K562 (cell line): ENCODE measurements at regions not wholly inside any gene's neighbourhood (a gene's known extent, or its start where the extent isn't known, plus 50 kb on each side); places are given as distances from the start of the nearest gene placed in this dataset.
A peak's percentile ranks its signal among the peaks of the same experiment; 100 is the strongest.

ENCODE experiments used
- ASH1L ChIP-seq: fragments of 450-650 bp; IDR thresholded peaks from 2 replicates; pipeline ENCODE4 v1.6.1; 2018; ENCODE audit warnings: borderline replicate concordance, mild to moderate bottlenecking, low read depth; ENCODE audit not compliant: partially characterized antibody
- GABPB2 ChIP-seq: fragments of 250-450 bp; sonication (Bioruptor Pico); conservative IDR thresholded peaks from 2 replicates; pipeline ENCODE4 v1.5.1; 2021; ENCODE audit warnings: mild to moderate bottlenecking
- GATA2 ChIP-seq: sonication (generic); formaldehyde crosslinking; IDR thresholded peaks from 2 replicates; pipeline ENCODE4 v1.4.0; 2020; ENCODE audit warnings: mild to moderate bottlenecking, missing genetic modification reagents
- KDM1A ChIP-seq, 2 experiments: fragments of 450-650 bp; IDR thresholded peaks; 2 replicates each; pipeline ENCODE4 v1.6.1; 2016; ENCODE audit warnings: mild to moderate bottlenecking in 2 of 2
- MBD2 ChIP-seq: sonication (generic); IDR thresholded peaks from 2 replicates; pipeline ENCODE4 v1.6.1; 2016; ENCODE audit warnings: low read depth, borderline replicate concordance
- PHB ChIP-seq: fragments of 250-450 bp; sonication (Bioruptor Pico); IDR thresholded peaks from 2 replicates; pipeline ENCODE4 v1.5.0; 2021
- POU5F1 ChIP-seq: fragments of 150-350 bp; IDR thresholded peaks from 2 replicates; pipeline ENCODE4 v1.6.1; 2014; ENCODE audit warnings: borderline replicate concordance, low read length, low read depth, mild to moderate bottlenecking; ENCODE audit not compliant: partially characterized antibody
- SREBF2 ChIP-seq: sonication (generic); formaldehyde crosslinking; IDR thresholded peaks from 2 replicates; pipeline ENCODE4 v1.4.0; 2020; ENCODE audit warnings: mild to moderate bottlenecking, missing genetic modification reagents
- ZNF41 ChIP-seq: fragments of 250-450 bp; sonication (Bioruptor Pico); conservative IDR thresholded peaks from 2 replicates; pipeline ENCODE4 v1.4.0; 2020; ENCODE audit warnings: mild to moderate bottlenecking
- TF ChIP-seq, protein P1 (sequence below): fragments of 450-650 bp; formaldehyde crosslinking; IDR thresholded peaks from 2 replicates; pipeline ENCODE4 v1.4.0; 2020; ENCODE audit warnings: mild to moderate bottlenecking, moderate library complexity
- TF ChIP-seq, protein P2 (sequence below), 2 experiments: fragments of 450-650 bp; formaldehyde crosslinking in 1 of 2; IDR thresholded peaks; 2 replicates each; pipeline versions ENCODE4 v1.4.0 to v1.6.1; 2014 to 2020; ENCODE audit warnings: mild to moderate bottlenecking in 2 of 2, borderline replicate concordance in 1 of 2, low read depth in 1 of 2
- TF ChIP-seq, protein P3 (sequence below): sonication (generic); formaldehyde crosslinking; IDR thresholded peaks from 2 replicates; pipeline ENCODE4 v1.8.1; 2023; ENCODE audit warnings: mild to moderate bottlenecking, missing genetic modification reagents
- TF ChIP-seq, protein P4 (sequence below), 3 experiments: fragments of 200-800 bp in 1 of 3; sonication (Bioruptor generic) in 1 of 3; sonication (generic) in 1 of 3; formaldehyde crosslinking in 1 of 3; IDR thresholded peaks; 2 replicates each; pipeline versions ENCODE4 v1.6.1 to v1.8.0; 2016 to 2022; ENCODE audit warnings: mild to moderate bottlenecking in 2 of 3, missing compliant biosample characterization in 2 of 3, missing genetic modification characterization in 2 of 3, missing genetic modification reagents in 1 of 3

DNA sequence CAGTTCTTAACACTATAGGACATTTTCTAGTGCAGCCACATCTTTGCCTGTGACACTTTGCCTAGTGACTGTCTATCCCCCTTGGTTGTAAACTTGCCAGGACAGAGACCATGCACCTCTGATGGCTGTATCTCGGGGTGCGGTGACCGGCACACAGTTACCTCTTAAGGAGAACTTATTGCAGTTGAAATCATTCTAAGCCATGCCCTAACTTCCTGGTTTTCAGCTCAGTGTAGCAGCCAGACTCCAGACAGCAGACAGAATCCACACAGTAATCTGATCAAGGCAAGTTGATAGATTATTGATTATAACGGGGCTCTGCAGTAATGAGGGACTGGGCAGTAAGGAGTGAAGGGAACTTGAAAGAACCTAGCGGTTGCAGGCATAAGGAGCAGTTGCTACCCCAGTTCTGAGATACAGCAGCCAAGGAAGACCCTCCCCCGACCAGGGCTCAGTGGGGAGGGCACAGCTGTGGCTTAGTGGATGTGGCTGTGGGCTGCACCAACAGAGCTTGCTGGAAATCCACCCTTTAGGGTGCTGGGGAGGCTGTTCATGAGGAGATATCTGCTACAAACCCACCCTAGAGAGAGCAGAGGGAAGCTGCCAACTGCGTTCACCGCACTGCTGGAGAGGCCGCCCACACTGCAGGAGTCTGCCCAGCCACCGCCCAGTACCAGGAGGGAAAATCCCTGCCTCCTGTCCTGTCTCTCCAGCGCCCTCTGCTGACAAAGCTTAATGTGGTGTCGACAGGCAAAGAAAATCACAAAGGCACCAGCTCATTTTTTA is 58.2 kb upstream of the BEGAIN start (continued):
- TF ChIP-seq, protein P1, sequence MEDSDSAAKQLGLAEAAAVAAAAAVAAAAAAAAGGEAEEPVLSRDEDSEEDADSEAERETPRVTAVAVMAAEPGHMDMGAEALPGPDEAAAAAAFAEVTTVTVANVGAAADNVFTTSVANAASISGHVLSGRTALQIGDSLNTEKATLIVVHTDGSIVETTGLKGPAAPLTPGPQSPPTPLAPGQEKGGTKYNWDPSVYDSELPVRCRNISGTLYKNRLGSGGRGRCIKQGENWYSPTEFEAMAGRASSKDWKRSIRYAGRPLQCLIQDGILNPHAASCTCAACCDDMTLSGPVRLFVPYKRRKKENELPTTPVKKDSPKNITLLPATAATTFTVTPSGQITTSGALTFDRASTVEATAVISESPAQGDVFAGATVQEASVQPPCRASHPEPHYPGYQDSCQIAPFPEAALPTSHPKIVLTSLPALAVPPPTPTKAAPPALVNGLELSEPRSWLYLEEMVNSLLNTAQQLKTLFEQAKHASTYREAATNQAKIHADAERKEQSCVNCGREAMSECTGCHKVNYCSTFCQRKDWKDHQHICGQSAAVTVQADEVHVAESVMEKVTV (CRISPR knock-in tag), result peak; percentile 76
- no peak for TF ChIP-seq PHB (CRISPR knock-in tag)
- no peak for TF ChIP-seq SREBF2 (CRISPR knock-in tag)
- TF ChIP-seq MBD2, result no peak
- no peak for TF ChIP-seq GATA2 (CRISPR knock-in tag)
- TF ChIP-seq, protein P2, sequence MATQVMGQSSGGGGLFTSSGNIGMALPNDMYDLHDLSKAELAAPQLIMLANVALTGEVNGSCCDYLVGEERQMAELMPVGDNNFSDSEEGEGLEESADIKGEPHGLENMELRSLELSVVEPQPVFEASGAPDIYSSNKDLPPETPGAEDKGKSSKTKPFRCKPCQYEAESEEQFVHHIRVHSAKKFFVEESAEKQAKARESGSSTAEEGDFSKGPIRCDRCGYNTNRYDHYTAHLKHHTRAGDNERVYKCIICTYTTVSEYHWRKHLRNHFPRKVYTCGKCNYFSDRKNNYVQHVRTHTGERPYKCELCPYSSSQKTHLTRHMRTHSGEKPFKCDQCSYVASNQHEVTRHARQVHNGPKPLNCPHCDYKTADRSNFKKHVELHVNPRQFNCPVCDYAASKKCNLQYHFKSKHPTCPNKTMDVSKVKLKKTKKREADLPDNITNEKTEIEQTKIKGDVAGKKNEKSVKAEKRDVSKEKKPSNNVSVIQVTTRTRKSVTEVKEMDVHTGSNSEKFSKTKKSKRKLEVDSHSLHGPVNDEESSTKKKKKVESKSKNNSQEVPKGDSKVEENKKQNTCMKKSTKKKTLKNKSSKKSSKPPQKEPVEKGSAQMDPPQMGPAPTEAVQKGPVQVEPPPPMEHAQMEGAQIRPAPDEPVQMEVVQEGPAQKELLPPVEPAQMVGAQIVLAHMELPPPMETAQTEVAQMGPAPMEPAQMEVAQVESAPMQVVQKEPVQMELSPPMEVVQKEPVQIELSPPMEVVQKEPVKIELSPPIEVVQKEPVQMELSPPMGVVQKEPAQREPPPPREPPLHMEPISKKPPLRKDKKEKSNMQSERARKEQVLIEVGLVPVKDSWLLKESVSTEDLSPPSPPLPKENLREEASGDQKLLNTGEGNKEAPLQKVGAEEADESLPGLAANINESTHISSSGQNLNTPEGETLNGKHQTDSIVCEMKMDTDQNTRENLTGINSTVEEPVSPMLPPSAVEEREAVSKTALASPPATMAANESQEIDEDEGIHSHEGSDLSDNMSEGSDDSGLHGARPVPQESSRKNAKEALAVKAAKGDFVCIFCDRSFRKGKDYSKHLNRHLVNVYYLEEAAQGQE (IDR thresholded peaks at IDR 0.05; ENCODE audit: borderline replicate concordance), result peak; percentile 85
- TF ChIP-seq, protein P2 (CRISPR knock-in tag; IDR thresholded peaks at IDR 0.05; ENCODE audit: low read depth), result 0 out of 2 replicates have a peak, but pooled peaks have one; percentile 28
- no peak for TF ChIP-seq KDM1A (IDR thresholded peaks at IDR 0.05)
- TF ChIP-seq GABPB2 (CRISPR knock-in tag), result no peak
- TF ChIP-seq POU5F1, result no peak
- TF ChIP-seq, protein P3, sequence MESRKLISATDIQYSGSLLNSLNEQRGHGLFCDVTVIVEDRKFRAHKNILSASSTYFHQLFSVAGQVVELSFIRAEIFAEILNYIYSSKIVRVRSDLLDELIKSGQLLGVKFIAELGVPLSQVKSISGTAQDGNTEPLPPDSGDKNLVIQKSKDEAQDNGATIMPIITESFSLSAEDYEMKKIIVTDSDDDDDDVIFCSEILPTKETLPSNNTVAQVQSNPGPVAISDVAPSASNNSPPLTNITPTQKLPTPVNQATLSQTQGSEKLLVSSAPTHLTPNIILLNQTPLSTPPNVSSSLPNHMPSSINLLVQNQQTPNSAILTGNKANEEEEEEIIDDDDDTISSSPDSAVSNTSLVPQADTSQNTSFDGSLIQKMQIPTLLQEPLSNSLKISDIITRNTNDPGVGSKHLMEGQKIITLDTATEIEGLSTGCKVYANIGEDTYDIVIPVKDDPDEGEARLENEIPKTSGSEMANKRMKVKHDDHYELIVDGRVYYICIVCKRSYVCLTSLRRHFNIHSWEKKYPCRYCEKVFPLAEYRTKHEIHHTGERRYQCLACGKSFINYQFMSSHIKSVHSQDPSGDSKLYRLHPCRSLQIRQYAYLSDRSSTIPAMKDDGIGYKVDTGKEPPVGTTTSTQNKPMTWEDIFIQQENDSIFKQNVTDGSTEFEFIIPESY (CRISPR knock-in tag), result peak; percentile 40; the same call in 1 of the 2 replicates
- no peak for TF ChIP-seq ZNF41 (CRISPR knock-in tag)
- TF ChIP-seq, protein P4, sequence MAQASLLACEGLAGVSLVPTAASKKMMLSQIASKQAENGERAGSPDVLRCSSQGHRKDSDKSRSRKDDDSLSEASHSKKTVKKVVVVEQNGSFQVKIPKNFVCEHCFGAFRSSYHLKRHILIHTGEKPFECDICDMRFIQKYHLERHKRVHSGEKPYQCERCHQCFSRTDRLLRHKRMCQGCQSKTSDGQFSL (CRISPR knock-in tag; IDR thresholded peaks at IDR 0.05), result no peak
- TF ChIP-seq, protein P4 (tag; IDR thresholded peaks at IDR 0.05), result no peak
- TF ChIP-seq ASH1L, result no peak
